ENCODE measurements at regions not wholly inside any gene's neighbourhood (a gene's known extent, or its start where the extent isn't known, plus 50 kb on each side); places are given as distances from the start of the nearest gene placed in this dataset.

- Histone ChIP-seq H3K4me3 (no peak overlapping the region), H3K27me3 (replicated peaks in 1 of 2; ENCODE audit: control insufficient read depth in 2 of 2, insufficient read depth in 2 of 2, low read length in 1 of 2) (no peaks in the 10 kb centered on the region; a peak in 1 of 4 replicates), H3K9me3 (replicated peaks; ENCODE audit: control insufficient read depth, insufficient read depth, low read length) (no peaks in the 10 kb centered on the region), H3K36me3 (ENCODE audit: control insufficient read depth in 2 of 2, insufficient read depth in 2 of 2, low read length in 1 of 2) (no peaks in the 10 kb centered on the region), H2AFZ (ENCODE audit: control insufficient read depth, low read depth, low read length) (no peak overlapping the region), H3K4me1 (ENCODE audit: control insufficient read depth, insufficient read depth, low read length) (no peaks in the 10 kb centered on the region), H4K20me1 (ENCODE audit: control insufficient read depth, insufficient read depth) (no peaks in the 10 kb centered on the region), H3K79me2 (ENCODE audit: control insufficient read depth, insufficient read depth, low read length) (no peaks in the 10 kb centered on the region), H3K9ac (ENCODE audit: control insufficient read depth, insufficient read depth, low read length) (no peak overlapping the region), H3K27ac (ENCODE audit: control insufficient read depth, insufficient read depth) (no peak overlapping the region), H3K4me2 (ENCODE audit: control insufficient read depth, insufficient read depth) (no peak overlapping the region)
- in situ Hi-C loops (cut with MboI) (loop anchor here (5.0 kb wide), 1 partner anchor 427 kb away; no protein-coding TSS in a partner anchor), intact Hi-C loops (cut with micrococcal nuclease; ENCODE audit: unreplicated experiment) (loop anchor here (1.0 kb wide), 1 partner anchor 424 kb away; no protein-coding TSS in a partner anchor)
- CTCF ChIA-PET = interaction anchor here (2.8 kb wide), 1 partner anchor 423 kb away, joined by 19 read pairs; no protein-coding TSS in a partner anchor
- POLR2A ChIA-PET = no interaction called here
- TF ChIP-seq ZSCAN29 (IDR thresholded peaks at IDR 0.05) (no peak), RAD21 (IDR thresholded peaks at IDR 0.05; ENCODE audit: insufficient read depth, low read depth, low read length) (peak; percentile 54), SMC3 (IDR thresholded peaks at IDR 0.05; ENCODE audit: borderline replicate concordance, low read length) (peak; percentile 47; the same call in 1 of the 2 replicates)
- TF ChIP-seq, protein P1, sequence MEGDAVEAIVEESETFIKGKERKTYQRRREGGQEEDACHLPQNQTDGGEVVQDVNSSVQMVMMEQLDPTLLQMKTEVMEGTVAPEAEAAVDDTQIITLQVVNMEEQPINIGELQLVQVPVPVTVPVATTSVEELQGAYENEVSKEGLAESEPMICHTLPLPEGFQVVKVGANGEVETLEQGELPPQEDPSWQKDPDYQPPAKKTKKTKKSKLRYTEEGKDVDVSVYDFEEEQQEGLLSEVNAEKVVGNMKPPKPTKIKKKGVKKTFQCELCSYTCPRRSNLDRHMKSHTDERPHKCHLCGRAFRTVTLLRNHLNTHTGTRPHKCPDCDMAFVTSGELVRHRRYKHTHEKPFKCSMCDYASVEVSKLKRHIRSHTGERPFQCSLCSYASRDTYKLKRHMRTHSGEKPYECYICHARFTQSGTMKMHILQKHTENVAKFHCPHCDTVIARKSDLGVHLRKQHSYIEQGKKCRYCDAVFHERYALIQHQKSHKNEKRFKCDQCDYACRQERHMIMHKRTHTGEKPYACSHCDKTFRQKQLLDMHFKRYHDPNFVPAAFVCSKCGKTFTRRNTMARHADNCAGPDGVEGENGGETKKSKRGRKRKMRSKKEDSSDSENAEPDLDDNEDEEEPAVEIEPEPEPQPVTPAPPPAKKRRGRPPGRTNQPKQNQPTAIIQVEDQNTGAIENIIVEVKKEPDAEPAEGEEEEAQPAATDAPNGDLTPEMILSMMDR (IDR thresholded peaks at IDR 0.05 in 2 of 3, conservative IDR thresholded peaks at IDR 0.05 in 1 of 3; ENCODE audit: control insufficient read depth in 2 of 3, extremely low read depth in 1 of 3, insufficient read depth in 1 of 3, low read depth in 3 of 3, low read length in 3 of 3) = peak; percentile 38 to 46 (median 43); a peak in 5 of 6 replicates
- DNase-seq (ENCODE audit: low read depth, low spot score) = no peak
- RAD21 ChIA-PET (ENCODE audit: unreplicated experiment) = interaction anchor here (1.4 to 1.7 kb wide), 2 partner anchors 423 to 424 kb away, joined by 6 to 16 read pairs; no protein-coding TSS in a partner anchor
- peak; percentile 46; the same call in 2 of the 3 replicates for ATAC-seq
- FAIRE-seq = no peak
- SMC1A ChIA-PET (ENCODE audit: uncharacterized antibody, unreplicated experiment) = interaction anchor here (1.2 kb wide), 1 partner anchor 291 kb away, joined by 3 read pairs; no protein-coding TSS in a partner anchor
- 14% methylated on average over 21 of the region's 21 CpGs for WGBS (ENCODE audit: insufficient coverage, insufficient replicate concordance, low lambda C conversion rate, missing lambda C conversion rate)
- no TSS peak for BruUV-seq (replicated peaks)
These were observed 291.8 kb downstream of the BMP7 start for GRCh38 chr20:56974499-56975250.
